Eye (tissue), 1 donor: ENCODE measurements at regions not wholly inside any gene's neighbourhood (a gene's known extent, or its start where the extent isn't known, plus 50 kb on each side); places are given as distances from the start of the nearest gene placed in this dataset.

Source experiments
- DNase-seq: peaks from one replicate; pipeline ENCODE4 v3.0.0-alpha.2; 2015

GRCh38 chr2:67256892-67257291 is 140.2 kb upstream of the ETAA1 start:
- DNase-seq, result no peak

- DNase-seq, result no peak
Observed at GRCh38 chr2:67258122-67258521, 139.0 kb upstream of the ETAA1 start.

GRCh38 chr2:67258831-67259230 is 138.3 kb upstream of the ETAA1 start:
- DNase-seq, result no peak

DNA sequence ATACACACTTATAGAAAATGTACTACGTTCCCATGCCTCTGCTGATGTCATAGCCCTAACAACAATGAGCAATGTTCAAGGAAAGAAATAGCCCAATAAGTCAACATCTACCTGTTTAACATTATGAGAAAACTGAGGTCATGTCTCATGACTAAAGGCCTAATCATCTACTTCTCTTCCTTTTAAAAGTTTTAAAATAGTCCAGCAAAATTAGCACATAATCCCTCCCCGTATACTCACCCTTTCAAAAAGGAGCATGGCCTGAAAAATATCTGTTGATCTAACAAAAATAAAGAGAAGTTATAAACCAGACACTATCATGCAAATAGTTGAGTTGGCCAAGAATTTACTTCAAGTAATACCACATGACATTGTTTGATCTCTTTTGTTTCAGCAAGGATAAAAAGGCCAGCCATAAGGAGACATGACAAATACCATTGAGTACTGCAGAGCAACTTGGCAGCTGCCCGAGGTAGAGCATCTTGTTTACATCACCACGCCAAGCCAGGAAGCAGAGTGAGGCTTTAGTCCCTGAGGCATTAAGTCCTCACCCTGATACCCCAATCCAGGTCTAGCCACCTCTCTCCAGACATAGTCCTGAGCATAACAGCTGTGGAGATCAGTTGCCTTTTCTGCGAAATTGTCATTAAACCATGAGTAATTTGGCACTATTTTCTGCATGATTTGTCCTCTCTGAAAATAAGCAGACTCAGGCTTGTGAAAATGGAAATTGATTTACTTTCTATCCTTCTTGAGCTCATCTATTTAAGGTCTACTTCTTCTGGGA is 137.4 kb upstream of the ETAA1 start:
- peak; percentile 75 for DNase-seq

DNA sequence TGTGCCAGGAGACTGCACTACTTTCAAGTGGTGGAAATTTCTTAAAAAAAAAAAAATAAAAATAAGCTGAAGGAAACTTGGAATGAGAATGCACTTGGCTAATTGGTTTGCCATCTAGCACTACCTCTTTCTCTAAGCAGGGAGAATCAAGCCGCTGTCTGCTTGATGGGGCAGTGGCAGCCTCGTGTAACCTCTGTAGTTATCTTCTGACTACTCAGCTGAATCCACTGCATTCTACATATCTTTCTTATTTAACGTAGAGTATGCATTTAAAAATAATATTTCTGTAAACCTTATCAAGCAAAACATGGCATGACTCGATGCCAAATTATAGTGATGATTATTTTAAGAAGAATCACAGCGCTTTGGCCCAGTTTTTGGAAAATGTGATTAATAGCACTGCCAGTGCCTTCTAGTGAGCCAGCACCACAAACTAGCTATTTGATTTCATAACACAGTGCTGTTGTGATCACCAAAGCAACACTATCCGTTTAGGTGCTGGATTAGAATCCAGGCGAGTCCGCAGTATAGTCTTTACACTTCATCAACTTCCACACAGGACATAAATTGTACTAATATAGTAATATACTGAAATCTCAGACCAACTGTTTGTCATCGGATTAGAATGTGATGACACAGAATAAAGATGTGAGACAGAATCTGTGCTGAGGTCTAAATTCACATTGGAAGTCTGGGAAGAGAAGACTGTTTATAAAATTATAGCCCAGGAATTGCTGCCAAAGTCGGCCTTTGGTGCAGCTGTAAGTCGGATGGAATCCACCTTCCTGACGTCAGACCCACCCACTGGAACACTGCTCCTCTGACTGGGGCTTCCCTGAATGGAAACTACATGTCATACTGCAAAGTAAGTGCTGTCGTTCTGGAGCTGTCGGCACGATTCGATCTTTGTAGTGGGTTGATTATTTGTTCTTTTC is 136.5 kb upstream of the ETAA1 start:
- DNase-seq, result peak; percentile 63

DNA sequence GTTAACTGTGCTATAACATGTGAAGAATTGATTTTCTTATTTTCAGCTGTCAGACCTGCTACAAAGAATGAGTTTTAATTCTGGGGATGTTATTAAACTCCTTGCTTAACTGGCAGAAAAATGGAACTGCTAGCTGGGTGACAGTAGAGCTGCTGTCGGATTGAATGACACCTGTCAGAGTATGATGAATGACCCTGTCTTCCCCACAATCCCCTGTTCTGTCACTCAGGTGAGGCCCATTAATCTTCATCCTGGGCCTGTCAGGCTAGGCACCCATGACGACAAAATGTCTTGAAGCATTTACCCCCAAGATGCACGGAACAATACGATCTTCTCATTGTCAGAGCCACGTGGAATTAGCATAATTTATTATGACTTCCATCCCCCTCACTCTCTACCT is 129.9 kb upstream of the ETAA1 start:
- no peak for DNase-seq

- no peak for DNase-seq
Observed at GRCh38 chr2:67268797-67269196, 128.3 kb upstream of the ETAA1 start.

DNA sequence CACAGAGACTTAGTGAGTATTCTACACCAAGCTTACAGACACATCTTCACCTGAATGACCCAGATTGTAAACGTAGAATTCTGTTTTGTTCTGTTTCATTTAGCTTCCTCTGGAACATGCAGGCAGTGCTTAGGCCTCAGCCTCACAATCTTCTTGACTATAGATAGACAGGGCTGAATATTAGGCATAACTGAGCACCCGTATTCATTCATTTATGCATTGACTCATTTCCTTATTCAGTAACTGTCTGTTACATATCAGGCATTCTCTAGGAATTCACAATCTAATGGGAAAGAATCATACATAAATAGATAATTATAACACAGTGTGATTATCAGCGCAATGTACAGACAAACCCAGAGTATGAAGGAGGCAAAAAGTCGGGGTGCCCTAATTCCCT is 124.9 kb upstream of the ETAA1 start:
- no peak for DNase-seq

DNA sequence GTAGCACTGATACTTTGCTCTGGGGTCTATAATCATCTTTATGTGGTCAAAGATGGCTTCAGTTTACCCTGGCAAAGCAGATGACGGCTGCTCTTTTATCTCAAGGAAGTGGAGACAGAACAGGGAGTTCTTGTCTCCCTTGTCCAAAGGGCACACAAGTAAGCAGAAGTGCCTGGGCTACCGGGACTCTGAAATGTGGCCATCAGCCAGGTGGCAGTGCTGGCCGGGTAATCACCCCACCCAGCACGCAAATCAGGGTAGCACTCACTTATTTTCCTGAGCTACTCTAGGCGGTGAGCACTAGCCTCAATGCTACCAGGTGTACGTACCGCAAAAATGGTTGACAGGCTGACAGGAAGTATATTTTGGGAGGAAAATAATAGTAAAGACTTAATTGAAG is 119.7 kb upstream of the ETAA1 start:
- no peak for DNase-seq

DNA sequence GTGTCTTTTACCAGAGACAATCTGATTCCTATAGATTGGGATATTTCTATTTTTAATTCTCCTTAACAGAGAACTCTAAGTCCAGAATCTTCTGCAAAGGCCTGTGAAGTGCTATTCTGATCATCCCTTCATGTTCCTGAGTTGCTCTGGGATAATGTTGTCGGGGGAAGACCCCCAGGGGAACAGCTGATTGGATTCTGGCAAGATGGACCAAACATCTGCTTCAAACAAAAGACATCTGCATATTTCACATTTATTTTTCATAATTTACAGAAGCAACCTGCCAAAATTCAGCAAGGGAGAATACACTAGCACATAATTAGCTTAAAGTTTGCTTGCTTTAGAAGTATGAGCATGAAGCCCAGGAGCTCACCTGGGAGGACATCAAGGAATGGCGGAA is 116.0 kb upstream of the ETAA1 start:
- DNase-seq, result no peak

- DNase-seq, result no peak
Observed at GRCh38 chr2:67283641-67284040, 113.5 kb upstream of the ETAA1 start.

- DNase-seq, result no peak
Observed at GRCh38 chr2:67286981-67287759, 110.0 kb upstream of the ETAA1 start.

DNA sequence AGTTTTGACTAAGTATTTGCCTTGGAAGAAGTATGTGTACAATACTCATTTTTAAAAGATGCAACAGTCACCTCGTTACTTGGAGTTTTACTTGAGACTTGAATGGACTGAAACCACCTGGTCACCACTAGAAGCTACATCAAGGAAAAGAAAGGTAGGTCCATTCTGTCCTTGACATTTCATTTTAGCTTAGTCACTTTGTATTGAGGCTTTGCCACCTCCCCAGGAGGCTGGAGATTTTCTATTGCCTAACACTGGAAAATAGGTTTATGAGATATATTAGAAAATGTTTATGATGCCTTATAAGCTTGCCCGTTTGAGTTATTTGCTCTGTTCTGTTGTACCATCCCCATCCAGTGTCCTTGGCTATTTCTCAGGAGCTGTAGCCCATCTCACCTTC is 107.9 kb upstream of the ETAA1 start:
- DNase-seq, result no peak

DNA sequence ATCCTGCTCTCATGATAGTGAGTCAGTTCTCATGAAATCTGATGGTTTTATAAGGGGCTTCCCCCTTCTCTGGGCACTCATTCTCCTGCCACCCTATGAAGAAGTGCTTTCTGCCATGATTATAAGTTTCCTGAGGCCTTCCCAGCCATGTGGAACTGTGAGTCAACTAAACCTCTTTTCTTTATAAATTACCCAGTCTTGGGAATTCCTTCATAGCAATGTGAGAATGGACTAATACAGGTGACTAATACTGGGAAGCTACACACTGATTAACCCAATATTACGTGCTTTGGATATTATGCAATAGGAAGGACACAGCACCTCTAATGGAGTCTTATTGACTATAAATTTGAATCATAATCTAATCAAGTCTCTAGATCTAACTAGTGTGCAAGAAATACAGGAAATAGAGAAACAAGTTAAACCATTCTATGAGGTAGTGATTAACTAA is 107.2 kb upstream of the ETAA1 start:
- no peak for DNase-seq

- DNase-seq, result peak; percentile 34
Observed at GRCh38 chr2:67290451-67291290, 106.5 kb upstream of the ETAA1 start.

DNA sequence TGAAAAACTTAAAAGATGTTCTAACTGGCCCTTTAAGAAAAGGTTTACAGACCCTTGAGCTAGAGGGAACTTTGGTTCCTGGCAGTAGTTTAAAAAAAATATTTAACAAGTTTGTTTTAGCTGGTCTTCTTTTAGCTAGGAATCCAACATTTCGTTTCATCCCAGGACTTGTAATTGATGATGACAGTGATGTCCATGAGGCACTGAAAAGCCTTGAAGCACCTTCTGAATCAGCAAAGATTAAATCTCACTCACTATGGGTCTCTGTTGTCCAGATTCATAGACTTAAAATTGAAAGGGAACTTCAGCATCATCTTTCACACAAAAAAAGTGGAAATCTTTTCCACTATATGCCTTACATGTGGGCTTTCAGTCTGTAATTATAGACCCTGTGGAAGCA is 102.9 kb upstream of the ETAA1 start:
- DNase-seq, result no peak

GRCh38 chr2:67295406-67295805 is 101.7 kb upstream of the ETAA1 start:
- DNase-seq, result no peak

- no peak for DNase-seq
Observed at GRCh38 chr2:67295851-67296250, 101.3 kb upstream of the ETAA1 start.

- DNase-seq, result no peak
Observed at GRCh38 chr2:67304300-67304890, 92.7 kb upstream of the ETAA1 start.

- DNase-seq, result no peak
Observed at GRCh38 chr2:67309281-67309680, 87.9 kb upstream of the ETAA1 start.

GRCh38 chr2:67311536-67311935 is 85.6 kb upstream of the ETAA1 start:
- peak; percentile 22 for DNase-seq

GRCh38 chr2:67312871-67313270 is 84.3 kb upstream of the ETAA1 start:
- DNase-seq, result no peak
